Lower lobe of right lung (tissue), 2 donors: ENCODE measurements at regions not wholly inside any gene's neighbourhood (a gene's known extent, or its start where the extent isn't known, plus 50 kb on each side); places are given as distances from the start of the nearest gene placed in this dataset.

Source experiments
- ATAC-seq, 2 donors: fragments of 200-7000 bp; cut with Tn5 transposase; one replicate each; pipeline ENCODE4 v1.9.1; 2020 to 2022; ENCODE audit warnings: mild to moderate bottlenecking in 2 of 2, moderate library complexity in 2 of 2
- DNase-seq: peaks from one replicate; pipeline ENCODE4 v3.0.0-alpha.2; 2020
- H3K27ac ChIP-seq: fragments of 200-600 bp; one replicate; pipeline ENCODE4 v1.8.0; 2022
- H3K27me3 ChIP-seq: fragments of 200-600 bp; one replicate; pipeline ENCODE4 v1.8.0; 2022; ENCODE audit warnings: low read depth
- H3K36me3 ChIP-seq: fragments of 200-600 bp; one replicate; pipeline ENCODE4 v1.8.0; 2022; ENCODE audit warnings: mild to moderate bottlenecking
- H3K4me1 ChIP-seq: fragments of 200-600 bp; one replicate; pipeline ENCODE4 v1.8.0; 2022
- H3K4me3 ChIP-seq: fragments of 200-600 bp; one replicate; pipeline ENCODE4 v1.8.0; 2022; ENCODE audit warnings: mild to moderate bottlenecking
- H3K9me3 ChIP-seq: fragments of 200-600 bp; one replicate; pipeline ENCODE4 v1.8.0; 2022
- CTCF ChIP-seq: fragments of 200-600 bp; IDR thresholded peaks from one replicate; pipeline ENCODE4 v1.8.0; 2022; ENCODE audit warnings: antibody characterized with exemption, mild to moderate bottlenecking
- intact Hi-C: fragments of 100-400 bp; cut with DNase I; formaldehyde crosslinking; loops from one replicate; pipeline ENCODE4 v1.11.0; 2022
- donor health status: DM: no; HTN: yes; CAD: no; lungs with severe emphysema.

- Histone ChIP-seq H3K27me3 (no peaks in the 10 kb centered on the region), H3K4me3 (no peak overlapping the region), H3K36me3 (no peaks in the 10 kb centered on the region), H3K4me1 (no peaks in the 10 kb centered on the region), H3K9me3 (no peaks in the 10 kb centered on the region), H3K27ac (no peak overlapping the region)
- intact Hi-C loops = no loop called here
- no peak for DNase-seq
- no peak for TF ChIP-seq CTCF
- ATAC-seq = no peak
Observed at GRCh38 chrX:80266979-80267378, 153.3 kb upstream of the TENT5D start.

- H3K4me3 ChIP-seq = no peak overlapping the region
- H3K27ac ChIP-seq = no peak overlapping the region
- no peaks in the 10 kb centered on the region for H3K36me3 ChIP-seq
- no peaks in the 10 kb centered on the region for H3K4me1 ChIP-seq
- intact Hi-C loops = no loop called here
- H3K9me3 ChIP-seq = no peaks in the 10 kb centered on the region
- H3K27me3 ChIP-seq = no peaks in the 10 kb centered on the region
- DNase-seq (no peak), ATAC-seq (no peak)
- TF ChIP-seq CTCF = no peak
Observed at GRCh38 chrX:80267790-80268189, 152.5 kb upstream of the TENT5D start.

GRCh38 chrX:80282535-80282934 is 137.7 kb upstream of the TENT5D start:
- no peak for ATAC-seq
- Histone ChIP-seq H3K9me3 (no peaks in the 10 kb centered on the region), H3K4me3 (no peak overlapping the region), H3K4me1 (no peaks in the 10 kb centered on the region), H3K27ac (no peak overlapping the region), H3K27me3 (no peaks in the 10 kb centered on the region), H3K36me3 (no peaks in the 10 kb centered on the region)
- DNase-seq = no peak
- no peak for TF ChIP-seq CTCF
- intact Hi-C loops = no loop called here

GRCh38 chrX:80285131-80285773 is 135.0 kb upstream of the TENT5D start:
- intact Hi-C loops = no loop called here
- ATAC-seq = no peak

GRCh38 chrX:80290834-80291233 is 129.4 kb upstream of the TENT5D start:
- TF ChIP-seq CTCF = no peak
- intact Hi-C loops = no loop called here
- no peaks in the 10 kb centered on the region for H3K9me3 ChIP-seq
- no peak overlapping the region for H3K27ac ChIP-seq
- no peak for ATAC-seq
- DNase-seq = no peak
- H3K36me3 ChIP-seq = no peaks in the 10 kb centered on the region
- H3K27me3 ChIP-seq = no peaks in the 10 kb centered on the region
- H3K4me3 ChIP-seq = no peak overlapping the region
- H3K4me1 ChIP-seq = no peaks in the 10 kb centered on the region

More at GRCh38 chrX:80285131-80285773, 135.0 kb upstream of the TENT5D start:
- TF ChIP-seq CTCF = peak; percentile 22
- H3K9me3 ChIP-seq = no peaks in the 10 kb centered on the region
- H3K4me1 ChIP-seq = no peaks in the 10 kb centered on the region
- DNase-seq = no peak
- no peak overlapping the region for H3K27ac ChIP-seq
- H3K27me3 ChIP-seq = no peaks in the 10 kb centered on the region
- no peak overlapping the region for H3K4me3 ChIP-seq
- H3K36me3 ChIP-seq = no peaks in the 10 kb centered on the region
